K562 (cell line): ENCODE measurements at regions not wholly inside any gene's neighbourhood (a gene's known extent, or its start where the extent isn't known, plus 50 kb on each side); places are given as distances from the start of the nearest gene placed in this dataset.

ENCODE experiments used
- CTCF ChIP-seq, 3 experiments: IDR thresholded peaks in 2 of 3; conservative IDR thresholded peaks in 1 of 3; 2 replicates each; pipeline ENCODE4 v1.5.1; 2011 to 2012; ENCODE audit warnings: low read length in 3 of 3, mild to moderate bottlenecking in 3 of 3, control low read depth in 2 of 3, improper control_type of control experiment in 1 of 3, inconsistent platforms in 1 of 3, low read depth in 1 of 3, mixed read lengths in 1 of 3, moderate library complexity in 1 of 3; ENCODE audit not compliant: insufficient read depth in 2 of 3
- MXI1 ChIP-seq: IDR thresholded peaks from 2 replicates; pipeline ENCODE4 v1.6.1; 2011; ENCODE audit warnings: low read depth, mild to moderate bottlenecking, improper control_type of control experiment, low read length
- PHF20 ChIP-seq: fragments of 450-650 bp; IDR thresholded peaks from 2 replicates; pipeline ENCODE4 v1.6.1; 2018; ENCODE audit not compliant: partially characterized antibody
- TF ChIP-seq, protein P1 (sequence below): sonication (generic); formaldehyde crosslinking; IDR thresholded peaks from 2 replicates; pipeline ENCODE4 v1.8.0; 2022; ENCODE audit warnings: mild to moderate bottlenecking, missing genetic modification reagents, borderline replicate concordance

- TF ChIP-seq, protein P1, sequence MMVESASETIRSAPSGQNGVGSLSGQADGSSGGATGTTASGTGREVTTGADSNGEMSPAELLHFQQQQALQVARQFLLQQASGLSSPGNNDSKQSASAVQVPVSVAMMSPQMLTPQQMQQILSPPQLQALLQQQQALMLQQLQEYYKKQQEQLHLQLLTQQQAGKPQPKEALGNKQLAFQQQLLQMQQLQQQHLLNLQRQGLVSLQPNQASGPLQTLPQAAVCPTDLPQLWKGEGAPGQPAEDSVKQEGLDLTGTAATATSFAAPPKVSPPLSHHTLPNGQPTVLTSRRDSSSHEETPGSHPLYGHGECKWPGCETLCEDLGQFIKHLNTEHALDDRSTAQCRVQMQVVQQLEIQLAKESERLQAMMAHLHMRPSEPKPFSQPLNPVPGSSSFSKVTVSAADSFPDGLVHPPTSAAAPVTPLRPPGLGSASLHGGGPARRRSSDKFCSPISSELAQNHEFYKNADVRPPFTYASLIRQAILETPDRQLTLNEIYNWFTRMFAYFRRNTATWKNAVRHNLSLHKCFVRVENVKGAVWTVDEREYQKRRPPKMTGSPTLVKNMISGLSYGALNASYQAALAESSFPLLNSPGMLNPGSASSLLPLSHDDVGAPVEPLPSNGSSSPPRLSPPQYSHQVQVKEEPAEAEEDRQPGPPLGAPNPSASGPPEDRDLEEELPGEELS (CRISPR knock-in tag): no peak
- TF ChIP-seq CTCF (IDR thresholded peaks at IDR 0.05 in 2 of 3, conservative IDR thresholded peaks at IDR 0.05 in 1 of 3; ENCODE audit: insufficient read depth in 2 of 3, low read depth in 1 of 3, low read length in 3 of 3): no peak
- TF ChIP-seq MXI1: no peak
- TF ChIP-seq PHF20: no peak
These were observed 432.1 kb downstream of the GLRX3 start for GRCh38 chr10:130568246-130568645.
